ENCODE measurements at regions not wholly inside any gene's neighbourhood (a gene's known extent, or its start where the extent isn't known, plus 50 kb on each side); places are given as distances from the start of the nearest gene placed in this dataset.

- H3K9me3 ChIP-seq = no peaks in the 10 kb centered on the region
- no peak for TF ChIP-seq CTCF (IDR thresholded peaks at IDR 0.05)
- no peak overlapping the region for H3K4me3 ChIP-seq
- 42 to 59% methylated on average over 1 of the region's 1 CpG for WGBS, 2 donors
- no peaks in the 10 kb centered on the region for H3K36me3 ChIP-seq
- ATAC-seq (no peak), DNase-seq (no peak)
- H3K27ac ChIP-seq = no peak overlapping the region
- no peaks in the 10 kb centered on the region for H3K27me3 ChIP-seq
- intact Hi-C loops (cut with DNase I) = no loop called here
- H3K4me1 ChIP-seq = no peaks in the 10 kb centered on the region
Measured at GRCh38 chr7:118745927-118746326, 521.4 kb downstream of the ANKRD7 start.

DNA sequence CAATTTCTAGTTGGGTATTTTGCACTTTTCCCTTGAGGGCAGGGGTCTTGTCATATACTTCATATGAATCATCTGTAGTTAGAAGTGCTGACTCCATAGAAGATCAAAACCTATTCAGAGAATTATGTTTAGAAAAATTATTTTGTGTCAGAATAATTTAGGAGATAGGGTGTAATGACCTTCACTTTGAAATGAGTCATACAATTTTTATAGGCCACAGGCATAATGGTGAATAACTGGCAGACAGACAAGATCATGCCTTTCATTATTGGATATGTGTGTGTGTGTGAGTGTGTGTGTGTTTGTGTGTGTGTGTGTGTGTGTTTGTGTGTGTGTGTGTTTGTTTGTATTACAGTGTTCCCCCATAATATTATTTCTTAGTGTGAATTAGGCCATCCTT lies 523.0 kb downstream of the ANKRD7 start:
- Histone ChIP-seq H3K9me3 (no peaks in the 10 kb centered on the region), H3K36me3 (no peaks in the 10 kb centered on the region), H3K27ac (no peak overlapping the region), H3K4me3 (no peak overlapping the region), H3K4me1 (no peaks in the 10 kb centered on the region), H3K27me3 (no peaks in the 10 kb centered on the region)
- no peak for ATAC-seq
- TF ChIP-seq CTCF (IDR thresholded peaks at IDR 0.05) = no peak
- no peak for DNase-seq
- intact Hi-C loops (cut with DNase I) = no loop called here

GRCh38 chr7:118753479-118753878 lies 529.0 kb downstream of the ANKRD7 start:
- 94 to 96% methylated on average over 1 of the region's 1 CpG for WGBS, 2 donors
- ATAC-seq = no peak

GRCh38 chr7:118754608-118755007 lies 530.1 kb downstream of the ANKRD7 start:
- no peak for ATAC-seq
- H3K4me3 ChIP-seq = no peak overlapping the region
- H3K36me3 ChIP-seq = no peaks in the 10 kb centered on the region
- WGBS, 2 donors = 71 to 74% methylated on average over 3 of the region's 3 CpGs
- H3K4me1 ChIP-seq = no peaks in the 10 kb centered on the region
- intact Hi-C loops (cut with DNase I) = no loop called here
- no peaks in the 10 kb centered on the region for H3K27me3 ChIP-seq
- H3K9me3 ChIP-seq = no peaks in the 10 kb centered on the region
- no peak for DNase-seq
- TF ChIP-seq CTCF (IDR thresholded peaks at IDR 0.05) = no peak
- H3K27ac ChIP-seq = no peak overlapping the region

More at GRCh38 chr7:118753479-118753878, 529.0 kb downstream of the ANKRD7 start:
- Histone ChIP-seq H3K36me3 (no peaks in the 10 kb centered on the region), H3K9me3 (no peaks in the 10 kb centered on the region), H3K27ac (no peak overlapping the region), H3K4me3 (no peak overlapping the region), H3K27me3 (no peaks in the 10 kb centered on the region), H3K4me1 (no peaks in the 10 kb centered on the region)
- DNase-seq = no peak
- intact Hi-C loops (cut with DNase I) = no loop called here
- no peak for TF ChIP-seq CTCF (IDR thresholded peaks at IDR 0.05)

Data from heart right ventricle (tissue), 16 donors.